Osteoblast (primary cell): ENCODE measurements at regions not wholly inside any gene's neighbourhood (a gene's known extent, or its start where the extent isn't known, plus 50 kb on each side); places are given as distances from the start of the nearest gene placed in this dataset.

Source experiments
- DNase-seq: peaks from one replicate; pipeline ENCODE4 v3.0.0; 2011; ENCODE audit warnings: low spot score, mixed read lengths; ENCODE audit not compliant: insufficient read length; ENCODE audit errors: missing footprints
- H2AFZ ChIP-seq: 2 replicates; pipeline ENCODE4 v1.6.0; 2011; ENCODE audit warnings: mild to moderate bottlenecking, low read length
- H3K27ac ChIP-seq: 2 replicates; pipeline ENCODE4 v1.5.1; 2011; ENCODE audit warnings: mild to moderate bottlenecking, low read depth, low read length, moderate library complexity
- H3K27me3 ChIP-seq: 2 replicates; pipeline ENCODE4 v1.6.0; 2012; ENCODE audit warnings: mild to moderate bottlenecking, control low read depth, inconsistent platforms, low read length, moderate library complexity; ENCODE audit not compliant: insufficient read depth
- H3K36me3 ChIP-seq: 2 replicates; pipeline ENCODE4 v1.5.1; 2011; ENCODE audit warnings: mild to moderate bottlenecking, low read length, control low read depth, moderate library complexity; ENCODE audit not compliant: insufficient read depth
- H3K4me1 ChIP-seq: 2 replicates; pipeline ENCODE4 v1.5.1; 2011; ENCODE audit warnings: mild to moderate bottlenecking, low read length, control low read depth, moderate library complexity; ENCODE audit not compliant: insufficient read depth
- H3K4me2 ChIP-seq: 2 replicates; pipeline ENCODE4 v1.6.0; 2011; ENCODE audit warnings: mild to moderate bottlenecking, low read length; ENCODE audit not compliant: insufficient read depth
- H3K4me3 ChIP-seq: fragments of 200-600 bp; sonication (generic); 3 replicates; pipeline ENCODE4 v1.5.1; 2012; ENCODE audit warnings: mild to moderate bottlenecking, low read length, inconsistent platforms; ENCODE audit not compliant: insufficient read depth
- H3K79me2 ChIP-seq: 2 replicates; pipeline ENCODE4 v1.6.0; 2012; ENCODE audit warnings: mild to moderate bottlenecking, low read length, control low read depth, inconsistent platforms; ENCODE audit not compliant: insufficient read depth
- H3K9me3 ChIP-seq: 2 replicates; pipeline ENCODE4 v1.5.1; 2011; ENCODE audit warnings: low read depth, low read length, control low read depth
- H4K20me1 ChIP-seq: 2 replicates; pipeline ENCODE4 v1.6.0; 2012; ENCODE audit warnings: mild to moderate bottlenecking, low read length, control low read depth; ENCODE audit not compliant: insufficient read depth
- CTCF ChIP-seq: IDR thresholded peaks from 2 replicates; pipeline ENCODE4 v1.5.1; 2011; ENCODE audit warnings: mild to moderate bottlenecking, low read depth, low read length, moderate library complexity; ENCODE audit errors: extremely low read depth

- Histone ChIP-seq H3K36me3 (no peaks in the 10 kb centered on the region), H3K4me2 (no peak overlapping the region), H3K4me3 (no peak overlapping the region), H3K27ac (no peak overlapping the region), H3K79me2 (no peaks in the 10 kb centered on the region), H3K4me1 (peaks cover 32% of the 10 kb centered on the region), H2AFZ (no peak overlapping the region), H4K20me1 (no peaks in the 10 kb centered on the region), H3K9me3 (no peaks in the 10 kb centered on the region), H3K27me3 (no peaks in the 10 kb centered on the region)
- no peak for DNase-seq
- no peak for TF ChIP-seq CTCF
These were observed 349.0 kb downstream of the PRL start for GRCh38 chr6:21947731-21948386.

- Histone ChIP-seq H4K20me1 (no peaks in the 10 kb centered on the region), H3K36me3 (no peaks in the 10 kb centered on the region), H3K9me3 (no peaks in the 10 kb centered on the region), H2AFZ (no peak overlapping the region), H3K4me1 (peaks cover 29% of the 10 kb centered on the region), H3K27ac (no peak overlapping the region), H3K79me2 (no peaks in the 10 kb centered on the region), H3K4me3 (no peak overlapping the region), H3K4me2 (no peak overlapping the region), H3K27me3 (no peaks in the 10 kb centered on the region)
- no peak for DNase-seq
- no peak for TF ChIP-seq CTCF
These were observed 347.5 kb downstream of the PRL start for GRCh38 chr6:21949211-21949801.

GRCh38 chr6:21952367-21952766 is 344.5 kb downstream of the PRL start:
- Histone ChIP-seq H3K4me3 (no peak overlapping the region), H3K9me3 (no peaks in the 10 kb centered on the region), H3K79me2 (no peaks in the 10 kb centered on the region), H3K27me3 (no peaks in the 10 kb centered on the region), H4K20me1 (no peaks in the 10 kb centered on the region), H3K27ac (no peak overlapping the region), H3K4me2 (no peak overlapping the region), H3K36me3 (no peaks in the 10 kb centered on the region), H2AFZ (no peak overlapping the region), H3K4me1 (peaks cover 15% of the 10 kb centered on the region)
- no peak for DNase-seq
- TF ChIP-seq CTCF = no peak
